Mesendoderm (in vitro differentiated cells): ENCODE measurements at regions not wholly inside any gene's neighbourhood (a gene's known extent, or its start where the extent isn't known, plus 50 kb on each side); places are given as distances from the start of the nearest gene placed in this dataset.

Source experiments
- DNase-seq: peaks from one replicate; pipeline ENCODE4 v3.0.0; 2013
- H2AK5ac ChIP-seq: 2 replicates; pipeline ENCODE4 v1.6.1; 2013; ENCODE audit warnings: low read length, inconsistent platforms
- H2BK120ac ChIP-seq: 2 replicates; pipeline ENCODE4 v1.6.1; 2013; ENCODE audit warnings: low read depth, mild to moderate bottlenecking, low read length, moderate library complexity, mixed read lengths
- H2BK15ac ChIP-seq: replicated peaks from 2 replicates; pipeline ENCODE4 v1.6.1; 2013; ENCODE audit warnings: low read depth, mild to moderate bottlenecking, moderate library complexity
- H2BK5ac ChIP-seq: 2 replicates; pipeline ENCODE4 v1.6.1; 2013; ENCODE audit warnings: low read length, inconsistent platforms
- H3K18ac ChIP-seq: 2 replicates; pipeline ENCODE4 v1.6.1; 2013; ENCODE audit warnings: mild to moderate bottlenecking, low read length, mixed read lengths
- H3K23ac ChIP-seq: one replicate; pipeline ENCODE4 v1.6.1; 2013; ENCODE audit warnings: low read length
- H3K27ac ChIP-seq: 2 replicates; pipeline ENCODE4 v1.5.1; 2013; ENCODE audit warnings: low read depth, mild to moderate bottlenecking, inconsistent platforms, low read length, moderate library complexity
- H3K27me3 ChIP-seq: 2 replicates; pipeline ENCODE4 v1.6.1; 2013; ENCODE audit warnings: low read length, control low read depth, mild to moderate bottlenecking, inconsistent platforms; ENCODE audit not compliant: insufficient read depth, poor library complexity
- H3K36me3 ChIP-seq: 2 replicates; pipeline ENCODE4 v1.6.1; 2013; ENCODE audit warnings: low read length, inconsistent platforms; ENCODE audit not compliant: control insufficient read depth, insufficient read depth
- H3K4ac ChIP-seq: one replicate; pipeline ENCODE4 v1.6.1; 2013; ENCODE audit warnings: low read depth, mild to moderate bottlenecking, low read length, moderate library complexity
- H3K4me1 ChIP-seq: 2 replicates; pipeline ENCODE4 v1.6.1; 2013; ENCODE audit warnings: low read depth, low read length, inconsistent platforms; ENCODE audit not compliant: control insufficient read depth
- H3K4me2 ChIP-seq: 2 replicates; pipeline ENCODE4 v1.6.1; 2013; ENCODE audit warnings: low read length
- H3K4me3 ChIP-seq: 2 replicates; pipeline ENCODE4 v1.5.1; 2013; ENCODE audit warnings: mild to moderate bottlenecking, low read length
- H3K56ac ChIP-seq: one replicate; pipeline ENCODE4 v1.6.1; 2013; ENCODE audit warnings: low read length
- H3K79me1 ChIP-seq: 2 replicates; pipeline ENCODE4 v1.6.1; 2013; ENCODE audit warnings: low read length, inconsistent platforms
- H3K79me2 ChIP-seq: 2 replicates; pipeline ENCODE4 v1.6.1; 2013; ENCODE audit warnings: mild to moderate bottlenecking, low read length; ENCODE audit not compliant: control insufficient read depth, insufficient read depth
- H3K9ac ChIP-seq: 2 replicates; pipeline ENCODE4 v1.6.1; 2013; ENCODE audit warnings: low read length, inconsistent platforms
- H4K5ac ChIP-seq: one replicate; pipeline ENCODE4 v1.6.1; 2013; ENCODE audit warnings: low read length
- H4K8ac ChIP-seq: one replicate; pipeline ENCODE4 v1.6.1; 2013; ENCODE audit warnings: low read depth, mild to moderate bottlenecking, control low read depth, low read length, moderate library complexity
- WGBS: extraction: QIAGEN DNeasy Blood & Tissue Kit; methylation state at CpG from one replicate; pipeline ENCODE4 v1.1.7; 2013; ENCODE audit warnings: low lambda C conversion rate, missing lambda C conversion rate; ENCODE audit not compliant: insufficient coverage; ENCODE audit errors: extremely low coverage; 5-methylcytosine and 5-hydroxymethylcytosine counted together

- Histone ChIP-seq H3K79me1 (no peaks in the 10 kb centered on the region), H2BK120ac (no peak overlapping the region), H3K4ac (no peak overlapping the region), H3K56ac (no peak overlapping the region), H3K27ac (no peak overlapping the region), H3K4me1 (no peaks in the 10 kb centered on the region), H3K4me2 (no peak overlapping the region), H2AK5ac (no peak overlapping the region), H3K36me3 (no peaks in the 10 kb centered on the region), H2BK5ac (no peak overlapping the region), H3K4me3 (no peak overlapping the region), H2BK15ac (no peak overlapping the region), H3K9ac (no peak overlapping the region), H3K27me3 (no peaks in the 10 kb centered on the region), H3K18ac (no peak overlapping the region), H4K8ac (no peak overlapping the region), H3K79me2 (no peaks in the 10 kb centered on the region), H3K23ac (no peak overlapping the region), H4K5ac (no peak overlapping the region)
- no CpG with 5 or more reads among the region's 5 CpGs for WGBS
- no peak for DNase-seq
Measured at GRCh38 chr2:173663835-173664512, 301.2 kb downstream of the SP3 start.

- WGBS: no CpG with 5 or more reads among the region's 6 CpGs
- Histone ChIP-seq H3K27me3 (no peaks in the 10 kb centered on the region), H3K4me1 (no peaks in the 10 kb centered on the region)
Measured at GRCh38 chr2:173664513-173664910, 300.7 kb downstream of the SP3 start.

GRCh38 chr2:173666171-173666888 lies 298.8 kb downstream of the SP3 start:
- Histone ChIP-seq H3K56ac (no peak overlapping the region), H3K23ac (no peak overlapping the region), H2BK5ac (no peak overlapping the region), H2AK5ac (no peak overlapping the region), H3K9ac (no peak overlapping the region), H3K4me3 (no peak overlapping the region), H3K27ac (no peak overlapping the region), H3K79me1 (no peaks in the 10 kb centered on the region), H3K18ac (no peak overlapping the region), H4K8ac (no peak overlapping the region), H2BK120ac (no peak overlapping the region), H3K4me2 (no peak overlapping the region), H3K79me2 (no peaks in the 10 kb centered on the region), H4K5ac (no peak overlapping the region), H3K27me3 (no peaks in the 10 kb centered on the region), H3K4ac (no peak overlapping the region), H3K36me3 (no peaks in the 10 kb centered on the region), H2BK15ac (no peak overlapping the region), H3K4me1 (no peaks in the 10 kb centered on the region)
- no CpG with 5 or more reads among the region's 8 CpGs for WGBS
- no peak for DNase-seq

More at GRCh38 chr2:173664513-173664910, 300.7 kb downstream of the SP3 start:
- no peak overlapping the region for H3K4me3 ChIP-seq
- no peak overlapping the region for H3K23ac ChIP-seq
- H2AK5ac ChIP-seq: no peak overlapping the region
- no peak overlapping the region for H3K9ac ChIP-seq
- H2BK15ac ChIP-seq: no peak overlapping the region
- H4K5ac ChIP-seq: no peak overlapping the region
- H3K56ac ChIP-seq: no peak overlapping the region
- H3K79me1 ChIP-seq: no peaks in the 10 kb centered on the region
- H3K4ac ChIP-seq: no peak overlapping the region
- H2BK120ac ChIP-seq: no peak overlapping the region
- H4K8ac ChIP-seq: no peak overlapping the region
- H3K79me2 ChIP-seq: no peaks in the 10 kb centered on the region
- no peak overlapping the region for H2BK5ac ChIP-seq
- DNase-seq: no peak
- H3K27ac ChIP-seq: no peak overlapping the region
- H3K4me2 ChIP-seq: no peak overlapping the region
- no peaks in the 10 kb centered on the region for H3K36me3 ChIP-seq
- no peak overlapping the region for H3K18ac ChIP-seq

- no peaks in the 10 kb centered on the region for H3K79me1 ChIP-seq
- WGBS: no CpG with 5 or more reads among the region's 3 CpGs
- H2AK5ac ChIP-seq: no peak overlapping the region
- H2BK15ac ChIP-seq: no peak overlapping the region
- no peak overlapping the region for H4K8ac ChIP-seq
- no peak overlapping the region for H4K5ac ChIP-seq
- no peak overlapping the region for H3K4me3 ChIP-seq
- no peak overlapping the region for H3K4me2 ChIP-seq
- H3K9ac ChIP-seq: no peak overlapping the region
- no peaks in the 10 kb centered on the region for H3K4me1 ChIP-seq
- H3K23ac ChIP-seq: no peak overlapping the region
- H3K18ac ChIP-seq: no peak overlapping the region
- H3K79me2 ChIP-seq: no peaks in the 10 kb centered on the region
- no peak overlapping the region for H3K4ac ChIP-seq
- H3K56ac ChIP-seq: no peak overlapping the region
- H3K27me3 ChIP-seq: no peaks in the 10 kb centered on the region
- H2BK120ac ChIP-seq: no peak overlapping the region
- no peak overlapping the region for H3K27ac ChIP-seq
- DNase-seq: no peak
- H3K36me3 ChIP-seq: no peaks in the 10 kb centered on the region
- no peak overlapping the region for H2BK5ac ChIP-seq
Measured at GRCh38 chr2:173667014-173667413, 298.2 kb downstream of the SP3 start.

- Histone ChIP-seq H3K4me3 (no peak overlapping the region), H3K56ac (no peak overlapping the region), H3K27me3 (no peaks in the 10 kb centered on the region), H3K23ac (no peak overlapping the region), H2BK120ac (no peak overlapping the region), H2AK5ac (no peak overlapping the region), H3K4me2 (no peak overlapping the region), H3K79me2 (no peaks in the 10 kb centered on the region), H3K4me1 (no peaks in the 10 kb centered on the region), H2BK15ac (no peak overlapping the region), H3K9ac (no peak overlapping the region), H3K79me1 (no peaks in the 10 kb centered on the region), H2BK5ac (no peak overlapping the region), H3K4ac (no peak overlapping the region), H4K5ac (no peak overlapping the region), H3K18ac (no peak overlapping the region), H3K36me3 (no peaks in the 10 kb centered on the region), H4K8ac (no peak overlapping the region), H3K27ac (no peak overlapping the region)
- DNase-seq: no peak
- no CpG with 5 or more reads among the region's 2 CpGs for WGBS
Measured at GRCh38 chr2:173667415-173667814, 297.8 kb downstream of the SP3 start.
